Central memory CD4-positive, alpha-beta T cell (primary cell): ENCODE measurements at regions not wholly inside any gene's neighbourhood (a gene's known extent, or its start where the extent isn't known, plus 50 kb on each side); places are given as distances from the start of the nearest gene placed in this dataset.

Source experiments
- DNase-seq: peaks from one replicate; pipeline ENCODE4 v3.0.0; 2022

DNA sequence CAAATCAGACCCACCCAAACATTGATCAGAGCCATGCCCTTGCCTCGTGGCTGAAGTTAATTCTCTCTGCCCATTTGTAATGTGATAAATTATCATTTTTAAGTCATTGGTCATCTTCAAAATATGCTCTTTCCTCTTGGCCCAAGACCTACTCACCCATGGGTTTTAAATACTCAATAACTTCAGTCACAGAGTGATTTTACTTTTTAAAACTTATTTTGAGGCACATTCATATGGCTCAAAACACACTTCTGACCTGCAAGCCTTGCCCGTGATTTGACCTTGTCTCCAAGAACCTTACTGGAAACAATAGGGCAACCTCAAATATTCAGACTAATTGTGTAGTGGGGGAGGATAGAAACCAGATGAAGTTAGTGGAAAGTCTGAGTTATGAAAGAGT lies 176.2 kb upstream of the LNX1 start:
- no peak for DNase-seq

DNA sequence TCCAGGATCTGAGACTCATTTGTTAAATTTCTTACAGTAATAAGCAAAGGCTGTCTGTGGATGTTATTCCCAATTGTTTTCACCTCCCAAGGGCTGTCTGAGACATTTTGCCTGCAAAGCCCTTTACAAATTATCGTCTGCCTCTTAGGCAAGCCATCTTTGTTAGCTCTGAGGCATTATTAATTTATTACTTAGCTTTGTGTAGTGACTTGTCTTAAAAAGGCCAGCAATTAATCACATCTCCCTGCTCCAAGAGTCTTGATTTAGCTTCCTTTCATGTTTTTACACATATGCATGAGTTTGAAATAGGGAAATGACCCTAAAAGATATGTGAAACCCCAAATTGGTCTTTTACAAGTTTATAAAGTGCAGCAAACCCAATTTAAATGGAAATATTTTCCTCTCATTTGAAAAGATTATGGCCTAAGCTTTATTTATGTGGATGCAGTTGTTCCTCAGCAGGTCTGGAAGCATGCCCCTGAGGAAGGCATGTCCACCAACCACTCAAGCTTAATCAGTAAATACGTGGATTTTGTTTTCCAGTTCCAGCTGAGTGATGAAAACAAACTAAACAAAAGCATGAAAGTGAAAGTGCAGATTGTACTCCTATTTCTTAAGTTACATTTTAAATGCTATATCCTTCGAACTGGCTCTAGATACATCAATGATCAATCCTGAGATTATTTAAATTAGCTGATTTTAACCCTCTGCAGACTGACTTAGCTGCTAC lies 173.6 kb upstream of the LNX1 start:
- no peak for DNase-seq

DNA sequence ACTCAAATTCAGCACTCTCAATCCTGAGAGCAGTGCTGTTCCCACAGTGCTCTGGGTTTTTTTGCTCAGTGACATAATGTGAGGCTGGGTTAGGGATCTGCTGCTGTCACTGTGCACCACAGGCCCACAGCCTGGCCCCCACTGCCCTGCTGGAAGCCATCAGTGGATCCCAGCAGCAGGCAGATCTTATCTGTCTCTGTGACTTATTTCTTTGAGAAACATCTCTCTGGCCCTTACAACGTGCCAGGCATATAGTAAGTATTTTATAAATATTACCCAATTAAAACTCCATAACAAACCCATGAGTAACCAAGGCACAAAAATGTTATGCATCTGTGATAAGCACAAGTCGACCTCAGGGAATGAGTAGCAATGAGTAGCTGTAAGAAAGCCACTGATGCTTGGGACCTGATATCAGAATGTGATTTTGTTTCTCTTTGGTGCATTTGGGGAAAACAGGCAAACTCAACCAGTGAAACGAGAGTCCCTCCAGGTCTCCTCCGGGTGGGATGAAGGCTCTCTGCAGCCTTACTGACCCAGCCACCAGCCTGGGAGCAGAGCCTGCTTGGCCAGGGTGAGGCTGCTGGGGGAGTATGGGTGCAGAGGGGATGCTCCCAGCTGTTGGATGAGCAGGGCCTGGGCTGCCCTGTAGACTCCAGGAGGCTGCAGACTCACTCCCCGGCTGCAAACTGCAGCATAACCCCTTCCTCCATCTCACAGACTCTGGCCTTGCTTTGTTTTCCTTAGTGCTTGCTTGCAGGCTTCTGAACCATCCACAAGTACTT lies 172.7 kb upstream of the LNX1 start:
- no peak for DNase-seq

DNA sequence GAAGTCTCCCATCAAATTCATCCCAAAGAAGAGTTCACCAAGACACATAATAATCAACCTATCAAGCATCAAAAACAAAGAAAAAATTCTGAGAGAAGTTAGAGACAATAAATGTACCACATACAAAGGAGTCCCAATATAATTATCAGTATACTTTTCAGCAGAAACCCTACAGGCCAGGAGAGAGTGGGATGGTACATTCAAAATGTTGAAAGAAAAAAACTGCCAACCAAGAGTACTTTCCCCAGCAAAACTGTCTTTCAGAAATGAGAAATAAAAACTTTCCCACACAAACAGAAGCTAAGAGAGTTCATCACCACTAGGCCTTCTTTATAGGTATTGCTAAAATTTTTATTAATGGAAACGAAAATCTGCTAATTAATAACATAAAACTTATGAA lies 164.4 kb upstream of the LNX1 start:
- no peak for DNase-seq

DNA sequence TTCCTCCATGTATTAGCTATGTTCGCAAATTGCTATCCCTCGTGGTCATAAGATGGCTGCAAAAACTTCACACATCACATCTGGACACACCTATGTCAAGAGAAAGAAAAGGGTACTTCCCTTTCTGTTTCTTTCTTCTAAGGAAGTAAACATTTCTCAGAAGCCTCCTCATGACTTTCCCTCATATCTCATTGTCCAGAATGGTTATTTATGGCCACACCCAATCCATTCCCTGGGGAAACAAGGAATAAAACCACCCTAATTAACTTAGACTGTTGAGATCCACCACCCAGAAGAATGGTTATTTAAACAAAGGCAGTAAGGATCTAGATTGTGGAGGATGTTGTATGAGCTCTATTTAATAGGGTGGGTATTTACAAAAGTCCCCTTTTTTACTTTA lies 160.8 kb upstream of the LNX1 start:
- no peak for DNase-seq

DNA sequence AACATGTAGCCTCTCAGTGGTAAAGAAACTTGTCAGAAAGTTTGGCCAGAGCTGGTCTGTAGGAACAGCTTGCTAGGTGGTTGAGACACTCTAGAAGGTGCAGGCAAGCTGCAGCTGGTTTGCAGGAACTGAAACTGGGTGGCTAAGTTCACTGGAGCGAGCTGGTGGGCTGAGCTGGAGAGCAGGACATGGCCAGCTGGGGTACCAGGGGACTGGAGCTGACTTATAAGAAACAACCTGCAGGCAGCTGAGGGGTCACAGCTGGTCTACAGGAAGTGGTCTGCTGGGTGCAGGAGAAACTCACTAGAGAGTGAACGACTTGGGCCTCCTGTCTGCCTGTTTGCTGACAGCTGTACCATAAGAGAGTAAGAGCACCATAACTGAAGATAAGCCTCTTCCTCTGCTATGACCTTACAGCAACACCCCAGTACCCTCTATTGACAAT lies 157.1 kb upstream of the LNX1 start:
- no peak for DNase-seq

DNA sequence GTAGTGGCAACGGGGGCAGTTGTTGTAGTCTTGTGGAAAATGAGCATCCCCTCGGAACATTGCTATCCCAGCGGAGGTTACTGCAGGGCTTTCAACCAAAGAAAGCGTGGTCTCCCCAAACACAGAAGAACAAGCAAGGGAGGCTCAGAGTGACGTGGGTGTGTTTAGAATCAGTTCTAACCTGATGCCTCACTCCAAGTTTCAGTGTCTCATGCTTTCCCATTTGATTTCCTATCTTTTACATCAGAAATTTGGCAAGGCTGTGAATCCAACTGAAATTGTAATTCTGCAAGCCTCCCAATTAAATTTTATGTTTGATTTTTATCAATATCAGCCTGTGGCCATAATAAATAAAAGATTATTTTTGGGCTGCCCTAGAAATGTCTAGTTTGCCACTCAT lies 156.1 kb upstream of the LNX1 start:
- DNase-seq = no peak

DNA sequence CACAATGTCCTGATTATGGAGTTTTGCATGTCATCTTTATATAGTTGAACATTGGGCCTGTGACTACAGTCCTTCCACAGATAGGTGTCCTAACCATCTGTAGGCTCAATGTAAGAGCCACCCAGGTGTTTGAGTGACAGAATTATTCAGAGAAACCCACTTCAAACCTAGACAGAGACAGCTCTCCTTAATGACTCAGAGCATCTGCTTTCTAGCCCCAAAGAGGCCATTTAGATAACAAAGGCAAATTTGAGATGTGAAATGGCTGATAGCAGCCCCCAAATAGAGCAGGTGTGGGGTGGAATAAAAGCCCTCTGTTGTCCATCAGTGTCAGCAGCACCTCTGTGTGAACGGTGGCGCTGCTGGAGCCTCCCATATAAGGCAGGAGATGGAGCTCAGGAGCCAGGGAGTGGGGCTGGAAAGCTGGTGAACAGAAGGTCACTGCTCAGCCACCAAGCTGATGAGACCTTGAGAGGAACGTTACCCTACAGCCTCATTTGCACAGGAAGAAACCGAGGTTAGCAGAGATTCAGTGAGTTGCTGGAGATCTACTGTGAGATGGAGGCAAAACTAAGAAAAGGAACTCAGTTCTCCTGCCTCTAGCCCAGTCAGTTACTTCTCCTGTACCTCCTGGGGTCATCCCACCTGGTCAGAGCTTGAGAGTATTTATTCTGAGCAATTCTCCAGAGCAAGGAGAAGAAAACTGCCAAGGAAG lies 153.3 kb upstream of the LNX1 start:
- DNase-seq = no peak

DNA sequence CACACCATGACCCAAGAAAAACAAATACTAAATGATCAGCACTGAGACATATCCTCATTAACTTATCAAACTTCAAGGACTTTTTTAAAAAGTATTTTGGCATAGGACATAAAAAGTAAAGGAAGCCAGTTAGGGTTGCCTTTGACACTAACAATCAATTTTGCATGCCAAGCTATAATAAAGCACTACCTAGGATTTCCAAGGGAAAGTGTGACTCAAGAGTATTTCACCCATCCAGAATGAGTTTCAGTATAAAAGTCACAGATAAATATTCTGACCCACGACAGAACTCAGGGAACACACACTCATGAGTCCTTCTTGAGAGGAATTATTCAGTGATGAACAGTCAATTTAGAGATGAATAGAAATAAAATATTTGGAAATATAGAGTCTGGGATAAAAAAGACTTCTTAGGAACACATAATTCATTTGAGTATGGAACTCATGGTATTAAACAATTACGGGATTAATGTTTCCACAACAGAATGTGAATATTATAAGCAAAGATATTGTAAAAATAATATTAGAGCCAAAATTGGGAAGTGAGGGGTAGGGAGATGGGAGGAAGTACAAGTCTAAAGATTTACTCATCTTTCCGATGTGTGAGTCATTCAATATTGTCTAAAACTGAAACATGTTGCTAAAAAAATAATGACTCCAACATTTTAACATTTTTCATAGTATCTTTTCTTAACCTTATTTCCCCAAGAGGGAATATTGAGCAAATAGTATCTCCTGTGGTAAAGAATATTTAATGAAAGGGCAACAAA lies 143.5 kb upstream of the LNX1 start:
- DNase-seq = no peak

DNA sequence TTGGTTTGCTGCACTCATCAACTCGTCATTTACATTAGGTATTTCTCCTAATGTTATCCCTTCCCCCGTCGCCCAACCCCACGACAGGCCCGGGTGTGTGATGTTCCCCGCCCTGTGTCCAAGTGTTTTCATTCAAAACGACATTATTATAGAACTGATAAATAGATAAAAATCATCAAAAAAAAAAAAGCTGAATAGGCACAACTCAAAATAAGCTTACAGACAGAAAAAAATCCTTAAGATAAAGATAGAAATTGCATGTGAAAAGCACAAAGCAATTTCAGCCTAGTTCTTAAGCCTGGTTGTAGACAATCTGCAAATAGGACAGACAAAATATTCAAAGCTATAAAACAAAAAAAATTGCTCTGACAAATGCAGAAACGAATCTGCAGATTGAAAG lies 142.9 kb upstream of the LNX1 start:
- DNase-seq = no peak

DNA sequence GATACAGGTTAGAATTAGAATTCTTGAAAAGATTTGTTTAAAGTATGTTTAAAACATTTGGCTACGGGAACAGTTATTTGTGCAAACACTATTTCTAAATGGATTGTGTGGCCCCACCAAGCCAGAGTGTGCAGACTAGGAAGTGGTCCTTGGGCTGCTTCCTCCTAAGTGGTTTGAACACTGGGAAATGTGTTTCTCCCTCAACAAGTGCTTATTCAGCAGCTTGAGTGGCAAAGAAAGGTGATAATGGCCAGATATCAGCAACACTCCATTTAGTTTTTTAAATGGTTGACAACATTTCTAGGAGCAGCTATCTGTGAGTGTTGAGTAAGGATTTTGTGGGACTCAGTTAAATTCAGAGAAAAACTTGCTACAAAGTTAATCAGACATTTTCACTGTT lies 141.4 kb upstream of the LNX1 start:
- no peak for DNase-seq

DNA sequence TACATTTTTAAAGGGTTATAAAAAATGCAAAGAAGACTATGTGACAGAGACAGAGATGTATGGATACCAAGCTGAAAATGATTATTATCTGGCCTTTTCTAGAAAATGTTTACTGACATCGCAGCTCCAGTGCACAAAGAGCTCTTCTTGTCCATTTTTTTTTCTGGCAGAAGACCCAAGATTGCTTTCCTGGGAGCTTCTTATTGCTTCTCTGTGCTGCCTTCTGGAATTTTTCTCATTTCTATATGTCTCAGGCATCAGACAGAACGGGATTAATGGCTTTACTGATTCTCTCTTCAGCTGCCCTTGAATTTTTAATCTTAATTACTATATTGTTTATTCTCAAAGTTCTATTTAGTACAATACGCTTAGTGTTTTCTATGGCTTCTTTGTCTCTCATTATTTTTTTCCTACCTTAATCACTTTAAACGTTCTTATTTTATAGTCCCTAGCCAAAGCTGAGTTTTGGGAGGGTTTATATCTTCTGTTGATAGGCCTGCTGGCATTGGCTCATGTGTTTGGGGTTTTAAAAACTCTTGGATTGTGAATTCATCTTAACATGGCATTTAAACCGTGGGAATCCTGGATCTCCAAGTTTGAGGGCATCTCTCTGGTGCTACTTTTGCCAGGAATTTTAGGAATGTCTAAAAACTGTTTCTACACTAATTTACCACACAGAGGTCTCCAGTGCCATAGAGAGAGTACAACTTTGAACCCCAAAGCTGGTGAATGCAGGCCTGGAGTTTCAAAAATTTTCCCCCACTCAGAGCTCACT lies 138.9 kb upstream of the LNX1 start:
- DNase-seq = no peak

DNA sequence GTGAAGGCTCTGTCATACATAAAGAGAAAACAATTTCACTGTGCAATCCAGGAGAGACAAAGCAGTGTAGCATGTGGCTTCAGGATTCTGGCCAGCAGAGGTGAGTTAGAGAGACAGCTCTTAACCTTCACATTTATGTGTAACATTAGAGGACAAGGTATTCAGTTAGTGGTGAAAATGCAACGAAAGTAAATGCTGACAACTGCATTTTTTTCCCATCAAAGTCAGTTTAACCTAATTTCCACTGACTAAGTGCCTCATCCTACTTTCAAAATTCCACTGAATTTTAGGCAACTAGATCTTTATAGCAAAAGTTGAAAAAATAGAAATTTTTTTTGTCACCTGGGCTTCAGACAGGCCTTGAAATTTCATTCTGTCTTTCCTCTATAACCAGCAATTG lies 130.8 kb upstream of the LNX1 start:
- no peak for DNase-seq

DNA sequence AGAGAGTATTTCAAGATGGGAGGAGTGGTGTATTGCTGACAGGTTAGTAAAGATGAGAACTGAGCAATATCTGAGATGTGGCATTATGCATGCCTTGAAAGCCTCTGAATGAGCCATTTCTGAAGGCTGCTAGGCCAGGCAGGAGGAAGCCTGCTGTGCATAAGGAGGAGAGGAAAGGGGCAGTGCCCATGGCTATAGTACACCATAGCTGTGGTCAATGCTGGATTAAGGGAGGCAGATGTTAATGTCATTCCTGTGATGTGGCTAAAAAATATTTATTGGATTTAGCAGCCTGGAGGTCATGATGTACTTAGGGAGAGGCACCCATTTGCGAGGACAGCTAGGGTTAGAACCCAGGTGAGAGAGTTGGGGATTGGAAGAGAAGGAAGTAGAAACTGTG lies 130.0 kb upstream of the LNX1 start:
- no peak for DNase-seq

DNA sequence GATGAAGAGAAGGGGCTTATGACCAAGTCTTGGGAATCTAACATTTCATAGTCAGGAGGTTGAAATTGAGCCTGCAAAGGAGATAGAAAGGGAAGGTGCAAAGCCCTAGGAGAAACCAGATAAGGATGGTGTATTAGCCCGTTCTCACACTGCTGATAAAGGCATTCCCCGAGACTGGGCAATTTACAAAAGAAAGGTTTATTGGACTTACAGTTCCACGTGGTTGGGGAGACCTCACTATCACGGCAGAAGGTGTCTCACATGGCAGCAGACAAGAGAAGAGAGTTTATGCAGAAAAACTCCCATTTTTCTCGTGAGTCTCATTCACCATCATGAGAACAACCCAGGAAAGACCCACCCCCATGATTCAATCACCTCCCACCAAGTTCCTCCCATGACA lies 129.5 kb upstream of the LNX1 start:
- DNase-seq = no peak

DNA sequence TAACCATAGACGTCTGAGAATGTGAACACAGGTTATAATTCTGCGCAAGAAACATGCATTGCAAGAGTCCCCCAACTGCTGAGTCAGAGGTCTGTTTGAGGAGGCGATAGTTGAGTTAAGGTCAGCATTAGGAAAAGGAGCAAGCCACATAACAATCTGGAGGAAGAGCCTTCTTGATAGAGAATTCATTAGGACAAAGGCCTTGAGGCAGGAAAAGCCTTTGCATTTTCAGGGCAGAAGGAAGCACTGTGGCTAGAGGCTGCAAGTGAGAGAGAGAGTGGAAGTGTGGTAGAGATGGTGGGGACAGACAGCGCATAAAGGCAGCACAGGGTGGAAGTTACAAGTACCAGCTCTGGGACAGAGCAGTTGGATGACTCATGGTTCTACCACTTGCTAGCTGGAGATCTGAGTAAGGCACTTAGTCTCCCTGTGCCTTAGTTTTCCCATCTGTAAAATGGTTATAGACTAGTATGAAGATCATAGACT lies 125.8 kb upstream of the LNX1 start:
- DNase-seq = no peak

DNA sequence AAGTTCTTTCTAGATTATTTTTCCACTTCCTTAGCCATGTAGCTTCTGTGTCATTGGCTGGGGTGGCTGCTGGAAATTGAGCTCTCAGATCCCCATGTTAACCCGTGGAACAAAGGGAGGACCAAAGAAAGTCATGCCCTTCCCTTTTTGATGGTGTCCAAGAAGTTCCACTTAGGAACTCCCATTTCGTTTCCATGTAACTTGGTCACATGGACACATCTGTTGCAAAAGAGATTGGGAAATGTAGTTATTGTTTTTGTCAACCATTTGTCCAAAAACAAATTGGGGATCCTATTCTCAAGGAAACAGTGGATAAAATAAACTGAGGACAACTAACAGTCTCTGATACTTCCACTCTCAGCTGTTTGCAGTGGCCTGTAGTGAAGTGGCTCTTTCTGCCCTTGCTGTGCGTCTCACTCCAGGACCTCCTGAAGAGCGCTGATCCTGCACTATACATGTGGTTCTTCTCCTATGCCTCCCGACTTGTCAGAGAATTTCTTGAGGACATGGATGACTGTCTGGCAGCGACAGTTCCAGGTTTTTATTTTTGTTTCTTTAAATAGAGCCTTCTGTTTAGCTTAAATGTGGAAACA lies 125.3 kb upstream of the LNX1 start:
- no peak for DNase-seq

DNA sequence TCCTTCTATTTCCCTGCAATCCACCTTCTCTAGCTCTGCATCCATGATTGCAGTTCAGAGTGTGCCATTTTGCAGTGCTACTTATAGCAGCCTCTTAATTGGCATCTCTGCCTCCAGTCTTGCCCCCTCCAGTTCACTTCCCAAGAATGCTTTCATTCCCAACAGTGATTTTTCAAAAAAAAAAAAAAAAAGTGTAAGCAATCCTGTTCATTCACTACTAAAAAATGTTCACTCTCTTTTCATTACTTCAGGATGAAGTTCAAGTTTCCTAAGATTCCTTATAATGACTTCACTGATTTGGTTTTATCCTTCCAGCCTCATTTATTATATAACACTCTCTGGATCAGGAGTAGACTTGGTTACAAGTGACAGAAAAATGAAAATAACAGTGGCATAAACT lies 124.7 kb upstream of the LNX1 start:
- no peak for DNase-seq

DNA sequence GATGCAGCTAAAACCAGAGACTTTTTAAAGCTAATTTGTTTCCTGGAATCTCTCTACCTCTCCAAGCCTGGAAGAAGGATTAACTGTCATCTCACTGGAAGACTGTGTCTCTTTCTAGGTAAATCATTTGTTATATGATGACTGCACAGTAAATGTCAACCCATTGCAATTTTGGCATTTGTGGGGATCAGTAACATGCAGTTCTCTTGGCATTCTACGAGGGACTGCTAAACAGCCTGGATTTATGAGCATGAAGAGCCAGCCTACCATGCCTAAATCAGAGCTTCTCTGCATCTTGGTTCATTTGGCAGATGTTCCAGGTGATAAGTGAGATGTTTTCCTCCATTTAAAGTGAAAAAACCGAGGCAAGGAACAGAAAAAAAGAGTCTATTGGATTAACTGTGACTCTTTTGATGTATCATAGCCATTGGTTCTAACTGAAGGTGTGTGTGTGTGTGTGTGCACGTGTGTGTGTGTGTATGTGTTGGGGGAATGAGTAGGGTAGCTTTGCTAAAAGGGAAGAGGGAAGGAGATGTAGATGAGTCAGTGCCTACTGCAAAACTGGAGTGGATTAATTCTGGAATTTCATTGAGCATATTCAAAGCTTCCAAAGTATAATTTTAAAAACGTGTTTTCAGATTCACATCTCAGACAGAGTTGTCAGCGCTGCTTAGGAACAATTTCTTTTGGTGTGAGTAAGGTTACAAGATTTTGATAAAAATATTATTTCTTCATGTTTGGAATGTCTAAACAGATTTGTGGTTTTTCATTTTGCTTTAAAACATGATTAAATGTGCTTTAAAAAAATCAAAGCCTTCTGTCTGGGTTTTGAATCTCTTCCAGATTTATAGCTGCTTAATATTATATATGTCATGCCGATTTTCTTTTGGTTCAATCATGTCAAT lies 123.2 kb upstream of the LNX1 start:
- no peak for DNase-seq

DNA sequence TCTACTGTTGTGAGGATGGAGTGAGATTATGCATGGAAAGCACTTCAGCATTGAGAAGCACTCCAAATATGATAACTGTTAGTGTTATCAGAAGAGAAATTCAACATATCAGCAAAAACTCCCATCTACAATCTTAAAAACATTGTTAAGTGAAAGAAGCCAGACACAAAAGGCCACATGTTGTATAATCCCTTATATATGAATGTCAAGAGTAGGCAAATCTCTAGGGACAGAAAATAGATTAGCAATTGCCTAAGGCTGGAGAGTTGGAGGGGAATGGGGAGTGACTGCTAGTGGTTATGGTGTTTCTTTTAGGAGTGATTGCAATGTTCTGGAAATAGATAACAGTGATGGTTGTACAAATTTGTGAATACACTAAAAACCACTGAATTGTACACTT lies 122.5 kb upstream of the LNX1 start:
- DNase-seq = no peak

DNA sequence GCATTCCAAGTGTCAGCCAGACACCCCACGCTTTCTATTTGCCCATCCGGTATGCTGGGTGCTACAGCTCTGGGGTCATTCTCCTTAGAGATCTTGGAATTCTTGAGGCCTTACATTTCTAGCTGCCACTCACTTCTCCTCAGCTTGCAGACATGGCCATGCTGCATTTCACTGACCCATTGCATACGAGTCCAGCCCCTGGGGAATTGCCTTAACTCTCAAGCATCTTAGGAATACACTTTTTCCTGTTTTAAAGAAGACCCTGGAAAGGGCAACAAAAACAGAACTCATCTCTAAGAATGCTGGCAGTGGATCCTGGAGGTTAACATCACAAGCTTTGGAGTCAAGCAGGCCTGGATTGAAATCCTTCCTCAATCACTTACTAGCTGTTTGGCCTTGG lies 122.0 kb upstream of the LNX1 start:
- no peak for DNase-seq
